Right atrium auricular region (tissue), 2 donors: ENCODE measurements at regions not wholly inside any gene's neighbourhood (a gene's known extent, or its start where the extent isn't known, plus 50 kb on each side); places are given as distances from the start of the nearest gene placed in this dataset.

Experiments used
- DNase-seq: peaks from one replicate; pipeline ENCODE4 v3.0.0-alpha.2; 2019; ENCODE audit warnings: low spot score
- H3K27ac ChIP-seq, 2 donors: fragments of 200-600 bp; sonication (generic); 1 replicate in 1 of 2; 2 replicates in 1 of 2; pipeline ENCODE4 v1.5.1; 2016 to 2019
- H3K27me3 ChIP-seq, 2 donors: fragments of 200-600 bp; sonication (generic); one replicate each; pipeline versions ENCODE4 v1.5.1 to v1.6.0; 2017 to 2019
- H3K36me3 ChIP-seq: fragments of 200-600 bp; sonication (generic); one replicate; pipeline ENCODE4 v1.5.1; 2016
- H3K4me1 ChIP-seq, 2 donors: fragments of 200-600 bp; sonication (generic); one replicate each; pipeline versions ENCODE4 v1.5.1 to v1.6.0; 2017 to 2019
- H3K4me3 ChIP-seq, 2 donors: fragments of 200-600 bp; sonication (generic); 1 replicate in 1 of 2; 2 replicates in 1 of 2; pipeline ENCODE4 v1.5.1; 2017 to 2019; ENCODE audit warnings: mild to moderate bottlenecking in 1 of 2, moderate library complexity in 1 of 2
- H3K9me3 ChIP-seq, 2 donors: fragments of 200-600 bp; sonication (generic); one replicate each; pipeline ENCODE4 v1.5.1; 2019
- TF ChIP-seq, protein P1 (sequence below), 2 donors: fragments of 200-600 bp; sonication (generic); IDR thresholded peaks; one replicate each; pipeline ENCODE4 v1.5.1; 2019; ENCODE audit warnings: antibody characterized with exemption in 2 of 2

DNA sequence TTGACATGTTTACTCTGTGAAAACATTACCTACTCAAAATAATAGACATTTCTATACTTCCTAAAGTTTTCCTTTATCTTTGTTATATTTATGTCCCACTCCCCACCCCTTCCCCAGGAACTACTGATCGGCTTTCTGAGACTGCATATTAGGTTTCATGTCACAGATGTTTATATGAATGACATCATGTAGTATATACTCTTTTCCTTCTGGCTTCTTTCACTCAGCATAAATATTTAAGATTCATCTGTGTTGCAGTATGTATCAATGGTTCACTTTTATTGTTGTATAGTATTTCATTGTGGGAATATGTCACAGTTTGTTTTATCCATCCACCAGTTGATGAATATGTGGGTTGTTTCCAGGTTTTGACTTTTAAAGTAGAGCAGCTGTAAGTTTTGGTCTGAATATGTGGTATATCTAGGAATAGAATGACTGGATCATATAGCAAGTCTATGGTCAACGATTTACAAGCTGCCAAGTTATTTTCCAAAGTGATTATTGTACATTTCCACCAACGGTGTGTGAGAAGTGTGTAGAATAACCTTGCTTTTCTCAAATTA lies 73.8 kb upstream of the CAV2 start:
- H3K27me3 ChIP-seq = no peaks in the 10 kb centered on the region
- H3K27ac ChIP-seq = peak overlapping the region in 1 of 2 donors; percentile 0

GRCh38 chr7:116426428-116427156 lies 72.9 kb upstream of the CAV2 start:
- Histone ChIP-seq H3K4me3 (no peak overlapping the region), H3K27me3 (no peaks in the 10 kb centered on the region), H3K9me3 (peaks cover 0 to 3% of the 10 kb centered on the region in 2 donors), H3K4me1 (peaks cover 0 to 5% of the 10 kb centered on the region in 2 donors), H3K27ac (peak overlapping the region; percentile 40 to 46), H3K36me3 (no peaks in the 10 kb centered on the region)
- TF ChIP-seq, protein P1, sequence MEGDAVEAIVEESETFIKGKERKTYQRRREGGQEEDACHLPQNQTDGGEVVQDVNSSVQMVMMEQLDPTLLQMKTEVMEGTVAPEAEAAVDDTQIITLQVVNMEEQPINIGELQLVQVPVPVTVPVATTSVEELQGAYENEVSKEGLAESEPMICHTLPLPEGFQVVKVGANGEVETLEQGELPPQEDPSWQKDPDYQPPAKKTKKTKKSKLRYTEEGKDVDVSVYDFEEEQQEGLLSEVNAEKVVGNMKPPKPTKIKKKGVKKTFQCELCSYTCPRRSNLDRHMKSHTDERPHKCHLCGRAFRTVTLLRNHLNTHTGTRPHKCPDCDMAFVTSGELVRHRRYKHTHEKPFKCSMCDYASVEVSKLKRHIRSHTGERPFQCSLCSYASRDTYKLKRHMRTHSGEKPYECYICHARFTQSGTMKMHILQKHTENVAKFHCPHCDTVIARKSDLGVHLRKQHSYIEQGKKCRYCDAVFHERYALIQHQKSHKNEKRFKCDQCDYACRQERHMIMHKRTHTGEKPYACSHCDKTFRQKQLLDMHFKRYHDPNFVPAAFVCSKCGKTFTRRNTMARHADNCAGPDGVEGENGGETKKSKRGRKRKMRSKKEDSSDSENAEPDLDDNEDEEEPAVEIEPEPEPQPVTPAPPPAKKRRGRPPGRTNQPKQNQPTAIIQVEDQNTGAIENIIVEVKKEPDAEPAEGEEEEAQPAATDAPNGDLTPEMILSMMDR (IDR thresholded peaks at IDR 0.05) = no peak
- no peak for DNase-seq

More for the DNA sequence above, 73.8 kb upstream of the CAV2 start:
- H3K9me3 ChIP-seq = peaks cover 0 to 3% of the 10 kb centered on the region in 2 donors
- H3K36me3 ChIP-seq = no peaks in the 10 kb centered on the region
- H3K4me1 ChIP-seq = peaks cover 0 to 5% of the 10 kb centered on the region in 2 donors
- TF ChIP-seq, protein P1 (IDR thresholded peaks at IDR 0.05) = no peak
- H3K4me3 ChIP-seq = no peak overlapping the region
- no peak for DNase-seq

- Histone ChIP-seq H3K4me3 (no peak overlapping the region), H3K36me3 (no peaks in the 10 kb centered on the region), H3K4me1 (peaks cover 0 to 5% of the 10 kb centered on the region in 2 donors), H3K27ac (no peak overlapping the region), H3K9me3 (peaks cover 0 to 3% of the 10 kb centered on the region in 2 donors), H3K27me3 (no peaks in the 10 kb centered on the region)
- TF ChIP-seq, protein P1 (IDR thresholded peaks at IDR 0.05) = no peak
- no peak for DNase-seq
Measured at GRCh38 chr7:116429986-116430619, 69.4 kb upstream of the CAV2 start.

DNA sequence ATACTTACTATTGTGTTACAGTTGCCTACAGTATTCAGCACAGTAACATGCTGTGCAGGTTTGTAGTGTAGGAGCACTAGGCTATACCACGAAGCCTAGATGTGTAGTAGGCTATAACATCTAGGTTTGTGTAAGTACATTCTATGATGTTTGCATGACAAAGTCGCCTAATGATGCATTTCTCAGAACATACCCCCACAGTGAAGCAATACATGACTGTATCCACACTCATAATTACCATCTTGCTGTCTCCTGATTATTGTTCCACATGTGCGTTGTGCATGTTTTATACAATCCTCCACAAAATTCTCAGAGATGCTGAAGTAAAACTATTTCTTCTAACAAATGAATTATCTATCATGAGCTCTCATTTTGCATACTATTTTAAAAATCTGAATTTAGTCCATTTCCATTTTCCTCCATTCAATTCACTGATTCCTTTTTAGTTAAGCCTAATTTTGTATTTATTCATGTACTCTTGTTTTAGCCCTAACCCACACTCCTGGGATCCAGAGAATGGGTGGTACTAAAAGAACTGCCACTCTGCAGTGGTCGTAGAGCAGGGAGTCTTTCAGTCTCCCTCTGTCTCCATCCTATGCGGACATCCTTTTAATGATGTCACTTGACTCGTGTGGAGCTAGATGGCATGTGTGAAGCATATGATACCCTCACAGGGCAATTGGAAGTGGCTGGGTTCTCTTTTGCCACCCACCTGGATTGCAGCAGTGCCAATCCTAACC lies 67.6 kb upstream of the CAV2 start:
- no peak overlapping the region for H3K27ac ChIP-seq
- no peaks in the 10 kb centered on the region for H3K27me3 ChIP-seq
- H3K36me3 ChIP-seq = no peaks in the 10 kb centered on the region
- TF ChIP-seq, protein P1 (IDR thresholded peaks at IDR 0.05) = no peak
- H3K4me3 ChIP-seq = no peak overlapping the region
- H3K4me1 ChIP-seq = peaks cover 0 to 5% of the 10 kb centered on the region in 2 donors
- peaks cover 0 to 3% of the 10 kb centered on the region in 2 donors for H3K9me3 ChIP-seq
- no peak for DNase-seq

- TF ChIP-seq, protein P1 (IDR thresholded peaks at IDR 0.05) = no peak
Measured at GRCh38 chr7:116432527-116432916, 67.0 kb upstream of the CAV2 start.

More at GRCh38 chr7:116432527-116432916, 67.0 kb upstream of the CAV2 start:
- Histone ChIP-seq H3K27ac (no peak overlapping the region), H3K27me3 (no peaks in the 10 kb centered on the region), H3K9me3 (peaks cover 0 to 3% of the 10 kb centered on the region in 2 donors), H3K36me3 (no peaks in the 10 kb centered on the region), H3K4me1 (peaks cover 0 to 1% of the 10 kb centered on the region in 2 donors), H3K4me3 (no peak overlapping the region)
- no peak for DNase-seq
